NT2/D1 (cell line): ENCODE measurements at regions not wholly inside any gene's neighbourhood (a gene's known extent, or its start where the extent isn't known, plus 50 kb on each side); places are given as distances from the start of the nearest gene placed in this dataset.

Experiments
- YY1 ChIP-seq: IDR thresholded peaks from 2 replicates; pipeline ENCODE4 v1.6.1; 2011; ENCODE audit not compliant: insufficient read length, insufficient read depth
- ZNF274 ChIP-seq: IDR thresholded peaks from 2 replicates; pipeline ENCODE4 v1.6.1; 2011; ENCODE audit warnings: mild to moderate bottlenecking, low read depth, low read length

GRCh38 chr2:138147796-138148195 is 183.5 kb downstream of the HNMT start:
- TF ChIP-seq YY1: no peak
- TF ChIP-seq ZNF274: no peak
